ENCODE measurements at regions not wholly inside any gene's neighbourhood (a gene's known extent, or its start where the extent isn't known, plus 50 kb on each side); places are given as distances from the start of the nearest gene placed in this dataset.
"Not testable (repeated sequence)": the region's sequence is repeated elsewhere in the genome, so short reads cannot be mapped to it uniquely, and the experiment has no call there.

GRCh38 chr2:183465048-183465447 lies 340.8 kb downstream of the NUP35 start:
- no peak for DNase-seq

DNA sequence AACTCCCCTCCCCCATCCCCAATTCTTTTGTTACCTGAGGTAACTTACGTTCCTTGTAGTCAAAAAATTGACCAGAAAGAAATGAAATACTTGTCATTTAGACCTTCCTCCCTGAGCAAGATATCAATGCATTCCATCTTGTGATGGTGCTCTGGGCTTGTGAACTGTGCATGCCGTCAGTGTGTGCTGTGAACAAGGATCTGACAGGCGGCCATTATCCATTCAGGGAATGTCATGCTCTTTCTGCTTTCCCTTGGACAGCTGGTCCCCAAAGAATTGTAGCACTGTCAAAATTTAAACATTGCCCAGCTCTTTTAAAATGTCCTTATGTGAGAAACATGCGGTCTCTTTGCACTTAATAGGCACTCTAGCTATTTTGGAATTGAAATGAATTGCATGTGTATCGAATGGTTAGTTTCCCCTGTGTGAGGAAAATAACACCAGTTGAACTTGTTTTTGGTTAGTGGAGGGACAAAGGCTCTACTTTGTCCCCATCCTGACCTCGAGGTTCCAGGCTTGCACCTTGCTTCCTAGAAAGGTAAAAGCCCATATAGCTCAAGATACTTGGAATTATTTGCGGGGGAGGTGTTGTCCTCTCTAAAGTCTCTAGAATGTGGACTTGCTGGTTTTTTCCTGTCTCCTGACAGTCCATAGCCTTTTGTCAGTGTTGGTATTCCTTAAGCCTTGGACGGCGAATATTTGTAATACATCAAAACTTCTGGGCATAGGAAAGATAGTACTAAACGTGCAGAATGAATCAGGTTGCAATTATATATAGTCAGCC lies 350.9 kb downstream of the NUP35 start:
- DNase-seq, result no peak

DNA sequence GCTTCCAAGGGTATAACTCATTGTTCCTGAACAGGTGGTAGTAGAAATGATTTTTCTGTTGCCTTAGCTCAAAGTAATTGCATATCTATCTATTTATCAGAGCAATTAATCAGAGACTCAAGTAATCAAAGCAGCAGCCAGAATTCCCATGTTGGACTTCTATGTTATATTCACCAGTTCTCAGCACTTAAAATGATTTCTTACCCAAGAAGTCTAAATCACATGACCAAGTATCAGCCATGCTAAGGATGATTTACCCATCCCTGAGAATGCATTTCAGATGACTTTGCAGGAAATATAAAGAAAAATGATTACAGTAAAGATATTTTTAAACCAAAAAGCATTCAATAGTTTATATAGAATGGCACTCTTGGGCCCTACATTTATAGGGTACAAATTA lies 352.2 kb downstream of the NUP35 start:
- DNase-seq, result no peak

DNA sequence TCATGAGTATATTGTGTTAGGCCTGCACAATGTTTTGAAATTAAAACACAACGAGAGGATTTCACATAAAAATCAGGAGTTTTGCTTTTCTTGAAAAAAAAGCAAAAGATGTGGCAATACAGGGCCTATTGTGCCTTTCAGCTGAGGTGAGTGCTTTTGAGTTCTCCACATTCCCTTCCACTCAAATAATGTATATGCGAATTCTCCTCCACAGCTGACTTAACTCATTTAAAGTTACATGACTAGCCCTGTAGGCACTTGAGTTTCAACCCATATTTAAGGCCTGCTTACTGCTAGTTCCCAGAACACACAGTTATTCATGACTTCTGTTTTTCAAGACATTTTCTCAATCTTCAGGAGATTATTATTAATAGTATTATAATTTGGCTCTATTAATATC lies 353.1 kb downstream of the NUP35 start:
- no peak for DNase-seq

GRCh38 chr2:183478941-183479595 lies 354.8 kb downstream of the NUP35 start:
- not testable (repeated sequence) for DNase-seq

DNA sequence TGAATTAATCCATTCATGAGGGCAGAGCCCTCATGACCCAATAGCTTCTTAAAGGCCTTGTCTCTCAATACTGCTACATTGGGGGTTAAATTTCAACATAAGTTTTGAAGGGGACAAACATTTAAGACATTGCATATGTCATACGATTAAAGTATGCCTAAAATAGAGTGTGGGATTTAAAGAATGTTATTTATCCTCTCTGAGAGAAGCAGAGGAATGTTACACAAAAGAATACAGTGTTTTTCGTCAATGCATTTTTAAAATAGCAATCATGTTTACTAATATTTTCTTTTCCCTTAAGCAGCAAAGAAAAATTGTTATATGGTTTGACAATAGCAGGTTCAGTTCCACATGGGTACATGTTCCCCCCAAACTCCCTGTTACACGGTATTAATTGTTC lies 363.1 kb downstream of the NUP35 start:
- no peak for DNase-seq

GRCh38 chr2:183488421-183488820 lies 364.2 kb downstream of the NUP35 start:
- DNase-seq, result no peak

DNA sequence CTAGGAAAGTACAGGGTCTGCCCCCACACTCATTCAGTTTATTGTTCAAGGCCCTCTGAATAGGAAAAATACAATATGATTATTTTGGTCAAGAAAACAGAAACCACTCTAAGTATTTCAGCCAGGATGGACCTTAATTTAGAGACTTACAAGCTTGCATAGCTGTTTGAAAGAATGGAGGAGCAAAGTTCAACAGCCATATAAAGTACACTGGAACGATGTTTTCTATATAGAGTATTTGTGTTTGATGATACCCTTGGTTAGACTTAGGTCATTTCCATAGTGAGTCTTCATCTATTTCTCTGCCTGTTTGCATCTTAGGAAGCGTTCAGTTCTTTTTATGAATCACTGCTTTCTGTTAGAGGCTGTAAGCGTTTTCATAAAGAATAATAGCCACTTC lies 366.2 kb downstream of the NUP35 start:
- no peak for DNase-seq

DNA sequence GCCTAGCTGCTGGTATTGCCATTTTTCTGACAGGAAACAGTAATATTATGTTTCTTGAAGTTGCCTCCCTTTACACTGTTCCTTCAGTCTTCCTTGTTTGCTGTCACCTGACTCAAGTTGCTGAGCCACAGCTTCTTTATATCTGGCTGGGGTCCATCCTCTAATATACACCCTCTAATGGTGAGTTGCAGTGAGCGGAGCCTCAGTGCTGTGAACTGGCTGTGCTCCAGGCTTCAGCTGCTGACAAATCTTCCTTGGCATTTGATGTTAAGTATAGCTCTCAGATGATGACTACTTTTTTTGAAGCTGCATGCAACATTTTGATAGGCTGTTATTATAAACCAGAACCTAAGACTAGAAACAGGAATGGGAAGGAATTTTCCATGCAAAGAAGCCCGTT lies 366.7 kb downstream of the NUP35 start:
- no peak for DNase-seq

DNA sequence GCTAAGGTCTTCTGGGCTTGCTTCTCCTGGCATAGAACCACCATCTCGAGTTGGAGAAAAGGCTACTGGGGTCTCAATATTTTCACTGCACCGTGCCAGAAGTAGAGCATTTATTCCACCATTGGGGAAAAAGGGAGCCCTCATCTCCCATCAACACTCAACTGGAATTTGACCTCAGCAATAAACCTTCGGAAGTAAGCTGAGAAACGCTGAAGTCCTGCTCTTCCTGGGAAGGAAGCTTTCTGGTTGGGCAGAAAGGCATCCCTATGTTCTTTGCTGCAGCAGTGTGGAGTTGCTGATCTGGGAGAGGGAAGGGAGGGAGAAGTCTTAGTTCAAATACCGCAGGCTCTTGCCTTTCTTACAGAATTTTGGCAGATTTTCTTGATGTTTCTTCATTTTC lies 368.8 kb downstream of the NUP35 start:
- no peak for DNase-seq

- DNase-seq, result no peak
Measured at GRCh38 chr2:183495079-183495478, 370.8 kb downstream of the NUP35 start.

DNA sequence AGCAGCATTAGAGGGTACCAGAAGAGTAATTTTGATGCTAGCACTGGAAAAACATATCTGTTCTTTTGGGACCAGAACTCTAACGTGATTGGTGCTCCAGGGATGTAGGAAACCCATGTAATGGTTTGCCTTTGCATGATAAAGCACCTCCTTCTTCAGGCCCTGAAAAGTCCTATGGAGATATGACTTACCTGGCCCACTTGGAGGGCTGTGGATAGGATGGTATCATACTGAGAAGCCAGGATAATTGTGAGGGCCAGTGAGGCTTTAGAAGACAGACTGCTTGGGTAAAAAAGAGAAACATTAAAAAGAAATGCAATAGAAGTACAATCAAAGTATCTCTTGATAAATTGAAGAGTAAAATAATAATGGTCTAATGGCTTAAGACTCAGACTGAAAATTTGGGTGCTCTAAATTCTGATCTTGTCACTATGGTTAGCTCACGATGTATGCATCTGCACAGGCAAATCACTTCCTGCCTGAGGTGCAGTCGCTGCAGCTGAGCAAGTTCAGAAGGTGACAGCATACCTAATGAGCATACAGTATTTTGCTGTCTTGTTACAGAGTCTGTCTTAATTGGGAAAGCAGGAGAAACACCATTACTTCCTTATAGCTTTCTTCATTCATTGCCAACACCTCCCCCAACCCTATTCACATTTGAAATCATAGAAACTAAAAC lies 371.5 kb downstream of the NUP35 start:
- DNase-seq, result no peak

GRCh38 chr2:183497861-183498260 lies 373.6 kb downstream of the NUP35 start:
- no peak for DNase-seq

GRCh38 chr2:183505911-183506310 lies 381.7 kb downstream of the NUP35 start:
- DNase-seq, result no peak

DNA sequence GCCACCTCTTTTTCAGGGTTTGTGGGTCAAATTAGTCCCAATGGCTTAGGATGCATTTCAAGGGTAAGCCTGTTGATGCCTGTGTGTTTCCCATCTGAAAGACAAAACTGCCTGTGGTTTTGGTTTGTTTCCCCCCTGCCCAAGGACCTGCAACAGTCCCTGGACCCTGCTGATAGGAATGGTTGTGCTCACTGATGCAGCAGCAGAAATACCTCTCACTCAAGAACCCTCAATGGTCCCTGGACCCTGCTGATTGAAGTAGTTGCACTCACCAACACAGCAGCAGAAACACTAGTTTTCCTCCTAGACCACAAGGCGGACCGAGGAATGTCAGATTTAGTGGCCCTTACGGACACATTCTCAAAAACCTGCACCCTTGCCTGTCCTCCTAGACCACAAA lies 386.9 kb downstream of the NUP35 start:
- no peak for DNase-seq

DNA sequence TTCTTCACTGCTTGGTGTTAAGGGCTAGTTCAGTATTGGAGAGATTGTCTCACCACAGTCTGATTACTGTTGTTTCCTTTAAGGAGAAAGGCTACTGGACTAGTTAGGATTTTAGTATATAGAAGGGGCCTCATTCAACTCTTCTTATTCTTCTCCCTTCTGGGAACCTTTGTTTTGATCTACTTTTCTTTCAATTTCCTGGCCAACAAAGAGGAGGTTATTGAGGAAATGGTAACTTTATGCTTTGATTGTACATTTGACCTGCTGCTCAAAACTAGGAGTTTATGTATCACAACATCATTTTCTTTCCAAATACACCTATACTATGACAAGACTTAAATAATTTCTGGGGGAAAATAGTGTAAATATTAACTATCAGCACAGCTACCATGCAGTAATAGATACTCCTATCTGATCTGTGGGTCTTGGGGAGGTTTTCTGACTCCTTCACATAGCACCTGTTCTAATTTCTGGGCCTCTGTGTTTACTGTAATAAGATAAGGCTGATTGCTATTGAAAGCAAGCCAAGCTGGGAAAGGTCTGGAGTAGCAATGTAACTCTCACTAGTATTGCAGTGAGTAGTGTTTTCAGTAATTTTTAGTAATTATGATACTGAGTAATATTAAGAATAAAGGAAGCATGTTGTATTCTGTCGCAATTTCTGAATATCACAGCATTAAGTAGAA lies 395.3 kb downstream of the NUP35 start:
- no peak for DNase-seq

GRCh38 chr2:183521911-183522310 lies 397.7 kb downstream of the NUP35 start:
- no peak for DNase-seq

- no peak for DNase-seq
Measured at GRCh38 chr2:183522489-183523266, 398.4 kb downstream of the NUP35 start.

- DNase-seq, result no peak
Measured at GRCh38 chr2:183530333-183530901, 406.2 kb downstream of the NUP35 start.

DNA sequence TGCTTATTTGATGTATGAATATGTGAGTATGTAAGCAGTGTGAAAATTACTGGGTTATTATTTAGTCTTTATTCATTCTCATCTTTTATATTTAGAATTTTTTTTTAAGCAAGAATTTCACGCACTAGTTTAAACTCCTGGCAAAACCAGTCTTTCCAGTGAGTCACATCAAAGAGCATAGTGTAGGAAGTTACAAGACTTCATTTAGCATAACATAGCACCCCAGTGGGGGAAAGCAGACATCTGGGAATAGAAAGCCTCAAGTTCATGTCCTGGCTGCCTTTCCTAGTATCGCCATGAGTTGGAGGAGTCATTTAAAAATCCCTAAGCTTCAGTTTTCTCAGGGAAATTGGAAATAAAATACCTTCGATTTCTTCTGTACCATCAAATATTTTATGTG lies 408.3 kb downstream of the NUP35 start:
- DNase-seq, result no peak

GRCh38 chr2:183533021-183533420 lies 408.8 kb downstream of the NUP35 start:
- no peak for DNase-seq

DNA sequence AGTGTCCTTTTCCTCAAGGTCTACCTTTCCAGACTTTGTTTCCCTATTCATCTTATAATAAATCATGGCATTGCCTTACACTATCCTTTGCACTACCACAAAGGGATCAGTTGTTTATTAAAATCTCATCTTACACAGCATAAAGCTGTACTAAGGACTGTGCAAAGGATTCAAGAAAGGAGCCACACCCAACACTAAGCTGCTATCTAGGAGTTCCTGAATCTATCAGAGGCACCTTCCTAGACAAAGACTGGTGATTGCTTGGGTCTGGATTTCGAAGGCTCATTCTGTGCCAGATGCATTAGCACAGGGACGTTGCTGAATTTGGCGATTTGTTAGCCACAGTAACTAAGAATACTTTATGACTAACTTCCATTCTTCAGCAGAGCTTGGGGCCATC lies 412.0 kb downstream of the NUP35 start:
- no peak for DNase-seq

All from suppressor macrophage treated with lipopolysaccharide for 4 hours (primary cell).